Neural cell (in vitro differentiated cells): ENCODE measurements at regions not wholly inside any gene's neighbourhood (a gene's known extent, or its start where the extent isn't known, plus 50 kb on each side); places are given as distances from the start of the nearest gene placed in this dataset.

ENCODE experiments used
- EZH2 ChIP-seq: fragments of 200-600, 300-800 bp; shearing (Covaris generic), sonication (generic); IDR thresholded peaks from 2 replicates; pipeline ENCODE4 v1.6.1; 2014; ENCODE audit warnings: antibody characterized with exemption, low read length, borderline replicate concordance, mild to moderate bottlenecking; ENCODE audit not compliant: insufficient read depth, poor library complexity, severe bottlenecking
- SMC3 ChIP-seq: fragments of 450-650 bp; conservative IDR thresholded peaks from 2 replicates; pipeline ENCODE4 v1.6.1; 2014; ENCODE audit warnings: antibody characterized with exemption, mild to moderate bottlenecking, moderate library complexity; ENCODE audit not compliant: poor library complexity
- TF ChIP-seq, protein P1 (sequence below): fragments of 450-650 bp; IDR thresholded peaks from 2 replicates; pipeline ENCODE4 v1.5.1; 2014; ENCODE audit warnings: antibody characterized with exemption, mild to moderate bottlenecking, moderate library complexity; ENCODE audit not compliant: poor library complexity, severe bottlenecking

DNA sequence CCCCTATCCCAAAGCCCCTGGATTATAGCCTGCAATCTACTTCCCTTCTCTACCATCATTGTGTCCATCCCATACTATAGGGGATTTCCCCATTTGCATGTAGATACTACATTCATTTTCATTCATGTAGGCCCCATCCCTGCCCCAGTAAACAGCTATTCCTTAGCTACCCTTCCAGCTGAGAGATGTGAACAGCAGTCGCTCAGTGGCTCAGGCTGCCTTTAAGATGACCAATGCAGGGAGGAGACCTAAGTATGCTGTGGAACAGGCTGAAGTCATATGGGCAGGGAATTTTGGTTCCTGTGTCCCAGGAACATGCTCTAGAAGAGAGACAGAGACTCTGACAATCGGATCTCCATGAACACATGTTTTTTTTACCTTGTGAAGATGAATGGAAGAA lies 481.2 kb upstream of the SYT1 start:
- TF ChIP-seq EZH2 (no peak), SMC3 (no peak)
- TF ChIP-seq, protein P1, sequence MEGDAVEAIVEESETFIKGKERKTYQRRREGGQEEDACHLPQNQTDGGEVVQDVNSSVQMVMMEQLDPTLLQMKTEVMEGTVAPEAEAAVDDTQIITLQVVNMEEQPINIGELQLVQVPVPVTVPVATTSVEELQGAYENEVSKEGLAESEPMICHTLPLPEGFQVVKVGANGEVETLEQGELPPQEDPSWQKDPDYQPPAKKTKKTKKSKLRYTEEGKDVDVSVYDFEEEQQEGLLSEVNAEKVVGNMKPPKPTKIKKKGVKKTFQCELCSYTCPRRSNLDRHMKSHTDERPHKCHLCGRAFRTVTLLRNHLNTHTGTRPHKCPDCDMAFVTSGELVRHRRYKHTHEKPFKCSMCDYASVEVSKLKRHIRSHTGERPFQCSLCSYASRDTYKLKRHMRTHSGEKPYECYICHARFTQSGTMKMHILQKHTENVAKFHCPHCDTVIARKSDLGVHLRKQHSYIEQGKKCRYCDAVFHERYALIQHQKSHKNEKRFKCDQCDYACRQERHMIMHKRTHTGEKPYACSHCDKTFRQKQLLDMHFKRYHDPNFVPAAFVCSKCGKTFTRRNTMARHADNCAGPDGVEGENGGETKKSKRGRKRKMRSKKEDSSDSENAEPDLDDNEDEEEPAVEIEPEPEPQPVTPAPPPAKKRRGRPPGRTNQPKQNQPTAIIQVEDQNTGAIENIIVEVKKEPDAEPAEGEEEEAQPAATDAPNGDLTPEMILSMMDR: no peak
